ENCODE measurements at regions not wholly inside any gene's neighbourhood (a gene's known extent, or its start where the extent isn't known, plus 50 kb on each side); places are given as distances from the start of the nearest gene placed in this dataset.

- TF ChIP-seq CTCF (IDR thresholded peaks at IDR 0.05), result no peak
- no peak for TF ChIP-seq EZH2phosphoT487 (IDR thresholded peaks at IDR 0.05)
Measured at GRCh38 chr3:174548841-174549623, 310.1 kb upstream of the NAALADL2 start.
